ENCODE measurements at regions not wholly inside any gene's neighbourhood (a gene's known extent, or its start where the extent isn't known, plus 50 kb on each side); places are given as distances from the start of the nearest gene placed in this dataset.

GRCh38 chr6:125662296-125662695 lies 87.1 kb upstream of the HEY2 start:
- no peak for TF ChIP-seq POLR2AphosphoS5 (IDR thresholded peaks at IDR 0.05; ENCODE audit: low read depth, low read length)
- no peak for TF ChIP-seq CTCF (IDR thresholded peaks at IDR 0.05)
- TF ChIP-seq MAX (IDR thresholded peaks at IDR 0.05; ENCODE audit: low read depth), result no peak
- no peak for TF ChIP-seq EP300 (IDR thresholded peaks at IDR 0.05; ENCODE audit: borderline replicate concordance in 1 of 2, low read depth in 1 of 2, low read length in 1 of 2)
- TF ChIP-seq GABPA (IDR thresholded peaks at IDR 0.05; ENCODE audit: low read depth), result no peak
- TF ChIP-seq, protein P1, sequence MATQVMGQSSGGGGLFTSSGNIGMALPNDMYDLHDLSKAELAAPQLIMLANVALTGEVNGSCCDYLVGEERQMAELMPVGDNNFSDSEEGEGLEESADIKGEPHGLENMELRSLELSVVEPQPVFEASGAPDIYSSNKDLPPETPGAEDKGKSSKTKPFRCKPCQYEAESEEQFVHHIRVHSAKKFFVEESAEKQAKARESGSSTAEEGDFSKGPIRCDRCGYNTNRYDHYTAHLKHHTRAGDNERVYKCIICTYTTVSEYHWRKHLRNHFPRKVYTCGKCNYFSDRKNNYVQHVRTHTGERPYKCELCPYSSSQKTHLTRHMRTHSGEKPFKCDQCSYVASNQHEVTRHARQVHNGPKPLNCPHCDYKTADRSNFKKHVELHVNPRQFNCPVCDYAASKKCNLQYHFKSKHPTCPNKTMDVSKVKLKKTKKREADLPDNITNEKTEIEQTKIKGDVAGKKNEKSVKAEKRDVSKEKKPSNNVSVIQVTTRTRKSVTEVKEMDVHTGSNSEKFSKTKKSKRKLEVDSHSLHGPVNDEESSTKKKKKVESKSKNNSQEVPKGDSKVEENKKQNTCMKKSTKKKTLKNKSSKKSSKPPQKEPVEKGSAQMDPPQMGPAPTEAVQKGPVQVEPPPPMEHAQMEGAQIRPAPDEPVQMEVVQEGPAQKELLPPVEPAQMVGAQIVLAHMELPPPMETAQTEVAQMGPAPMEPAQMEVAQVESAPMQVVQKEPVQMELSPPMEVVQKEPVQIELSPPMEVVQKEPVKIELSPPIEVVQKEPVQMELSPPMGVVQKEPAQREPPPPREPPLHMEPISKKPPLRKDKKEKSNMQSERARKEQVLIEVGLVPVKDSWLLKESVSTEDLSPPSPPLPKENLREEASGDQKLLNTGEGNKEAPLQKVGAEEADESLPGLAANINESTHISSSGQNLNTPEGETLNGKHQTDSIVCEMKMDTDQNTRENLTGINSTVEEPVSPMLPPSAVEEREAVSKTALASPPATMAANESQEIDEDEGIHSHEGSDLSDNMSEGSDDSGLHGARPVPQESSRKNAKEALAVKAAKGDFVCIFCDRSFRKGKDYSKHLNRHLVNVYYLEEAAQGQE (IDR thresholded peaks at IDR 0.05; ENCODE audit: low read depth, low read length), result no peak
- no peak for TF ChIP-seq ZBTB33 (IDR thresholded peaks at IDR 0.05; ENCODE audit: borderline replicate concordance, low read depth)
- TF ChIP-seq PBX3 (IDR thresholded peaks at IDR 0.05), result no peak
- TF ChIP-seq MEF2A (IDR thresholded peaks at IDR 0.05; ENCODE audit: borderline replicate concordance, low read depth), result no peak
- no peak for TF ChIP-seq MXI1 (IDR thresholded peaks at IDR 0.05; ENCODE audit: low read depth, low read length)
